ENCODE measurements at regions not wholly inside any gene's neighbourhood (a gene's known extent, or its start where the extent isn't known, plus 50 kb on each side); places are given as distances from the start of the nearest gene placed in this dataset.
A peak's percentile ranks its signal among the peaks of the same experiment; 100 is the strongest.

DNA sequence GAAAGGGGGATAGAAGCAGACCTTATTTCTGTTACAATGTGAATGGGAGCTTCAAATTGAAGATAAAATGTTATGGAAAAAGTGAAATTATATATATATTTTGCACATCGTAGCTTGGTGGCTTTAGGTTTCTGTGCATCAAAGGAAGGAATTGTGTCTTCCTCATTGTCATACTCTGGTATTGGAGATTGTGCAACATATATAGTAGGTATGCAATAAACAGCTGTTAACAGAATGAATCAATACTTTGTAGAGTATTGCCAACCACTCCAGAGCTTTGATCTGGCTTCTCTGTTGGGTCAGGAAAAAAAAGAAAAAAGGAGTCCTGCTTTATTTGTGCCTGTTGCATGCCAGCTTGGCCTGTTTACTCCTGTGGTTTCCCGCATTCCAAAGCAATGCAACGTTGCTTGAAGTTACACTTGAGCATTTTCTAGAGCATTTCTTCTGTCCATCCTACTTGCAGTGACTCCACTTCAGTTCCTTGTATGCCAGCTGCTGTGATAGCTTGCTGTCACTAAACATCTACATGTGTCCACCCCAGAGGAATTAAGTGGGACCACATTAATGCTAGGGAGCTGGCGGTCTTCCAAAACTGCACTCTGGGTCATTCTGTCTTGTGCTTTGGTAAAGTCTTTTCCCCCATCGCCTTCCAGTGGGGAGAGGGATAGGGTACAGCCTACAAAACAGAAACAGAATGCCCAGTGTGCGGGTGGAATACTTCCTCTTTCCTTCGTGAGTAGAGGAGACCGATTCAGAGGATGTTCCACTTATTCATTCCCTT lies 62.0 kb upstream of the MEF2C start:
- no peak for DNase-seq (ENCODE audit: low read depth)
- no peak overlapping the region for H3K4me3 ChIP-seq (ENCODE audit: low read depth, low read length)
- TF ChIP-seq, protein P1, sequence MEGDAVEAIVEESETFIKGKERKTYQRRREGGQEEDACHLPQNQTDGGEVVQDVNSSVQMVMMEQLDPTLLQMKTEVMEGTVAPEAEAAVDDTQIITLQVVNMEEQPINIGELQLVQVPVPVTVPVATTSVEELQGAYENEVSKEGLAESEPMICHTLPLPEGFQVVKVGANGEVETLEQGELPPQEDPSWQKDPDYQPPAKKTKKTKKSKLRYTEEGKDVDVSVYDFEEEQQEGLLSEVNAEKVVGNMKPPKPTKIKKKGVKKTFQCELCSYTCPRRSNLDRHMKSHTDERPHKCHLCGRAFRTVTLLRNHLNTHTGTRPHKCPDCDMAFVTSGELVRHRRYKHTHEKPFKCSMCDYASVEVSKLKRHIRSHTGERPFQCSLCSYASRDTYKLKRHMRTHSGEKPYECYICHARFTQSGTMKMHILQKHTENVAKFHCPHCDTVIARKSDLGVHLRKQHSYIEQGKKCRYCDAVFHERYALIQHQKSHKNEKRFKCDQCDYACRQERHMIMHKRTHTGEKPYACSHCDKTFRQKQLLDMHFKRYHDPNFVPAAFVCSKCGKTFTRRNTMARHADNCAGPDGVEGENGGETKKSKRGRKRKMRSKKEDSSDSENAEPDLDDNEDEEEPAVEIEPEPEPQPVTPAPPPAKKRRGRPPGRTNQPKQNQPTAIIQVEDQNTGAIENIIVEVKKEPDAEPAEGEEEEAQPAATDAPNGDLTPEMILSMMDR (IDR thresholded peaks at IDR 0.05; ENCODE audit: insufficient read depth, low read depth, low read length, missing control alignments), result no peak

DNA sequence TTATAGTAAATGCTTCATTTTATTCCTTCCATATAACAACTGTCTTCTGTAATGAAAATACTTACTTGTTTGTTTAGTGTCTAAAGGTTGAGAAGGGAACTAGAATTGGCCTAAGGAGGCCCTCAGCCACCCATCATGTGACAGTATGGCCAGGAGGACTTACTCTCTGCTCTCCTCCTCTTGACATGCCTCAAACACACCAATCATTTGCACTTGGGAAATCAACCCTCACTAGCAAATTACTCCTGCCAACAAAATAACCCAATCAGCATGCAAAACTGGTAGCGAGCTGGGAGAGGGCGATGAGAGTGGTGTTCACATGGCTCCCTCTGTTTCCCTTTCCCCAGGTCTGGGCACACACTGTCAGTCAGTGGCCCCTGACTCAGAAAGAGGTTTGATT lies 58.6 kb upstream of the MEF2C start:
- TF ChIP-seq, protein P1 (IDR thresholded peaks at IDR 0.05; ENCODE audit: insufficient read depth, low read depth, low read length, missing control alignments), result no peak
- H3K4me3 ChIP-seq (ENCODE audit: low read depth, low read length), result no peak overlapping the region
- DNase-seq (ENCODE audit: low read depth), result no peak

DNA sequence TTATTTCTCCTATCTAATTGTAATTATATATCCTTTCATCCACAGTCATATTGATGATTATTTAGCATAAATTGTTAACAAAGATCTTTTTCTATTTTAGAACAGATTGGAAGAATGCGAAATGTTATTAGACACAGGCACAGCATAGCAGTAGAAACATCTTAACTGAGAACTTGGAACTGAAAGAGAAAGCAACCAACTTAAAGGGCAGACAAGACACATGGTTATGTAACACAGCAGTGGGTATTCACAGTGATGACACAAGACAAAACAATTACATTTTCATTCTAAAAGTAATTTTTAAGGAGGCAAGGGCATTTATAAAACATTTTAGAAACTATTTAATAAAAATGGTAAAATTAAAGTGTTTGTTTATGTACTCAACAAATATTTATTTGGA lies 57.7 kb upstream of the MEF2C start:
- TF ChIP-seq, protein P1 (IDR thresholded peaks at IDR 0.05; ENCODE audit: insufficient read depth, low read depth, low read length, missing control alignments), result no peak
- DNase-seq (ENCODE audit: low read depth), result peak; percentile 47
- H3K4me3 ChIP-seq (ENCODE audit: low read depth, low read length), result no peak overlapping the region

DNA sequence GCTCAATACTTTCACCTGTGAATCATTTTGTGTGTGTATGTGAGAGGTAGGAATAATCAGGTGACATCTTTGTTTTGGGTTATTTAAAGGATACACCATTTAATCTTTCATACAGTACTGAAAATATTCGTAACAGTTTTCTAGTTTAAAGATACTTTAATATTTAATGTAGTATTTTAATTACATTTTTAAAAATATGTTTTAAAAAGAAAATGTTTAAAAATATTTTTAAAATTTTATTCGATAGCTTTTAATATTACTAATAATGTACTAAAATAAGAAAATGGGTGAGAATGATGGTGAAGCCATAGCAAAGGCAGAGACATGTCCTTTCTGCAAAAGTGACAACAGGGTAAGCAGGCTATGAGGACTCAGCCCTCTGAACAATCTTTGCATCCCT lies 56.3 kb upstream of the MEF2C start:
- DNase-seq (ENCODE audit: low read depth), result no peak
- TF ChIP-seq, protein P1 (IDR thresholded peaks at IDR 0.05; ENCODE audit: insufficient read depth, low read depth, low read length, missing control alignments), result no peak

DNA sequence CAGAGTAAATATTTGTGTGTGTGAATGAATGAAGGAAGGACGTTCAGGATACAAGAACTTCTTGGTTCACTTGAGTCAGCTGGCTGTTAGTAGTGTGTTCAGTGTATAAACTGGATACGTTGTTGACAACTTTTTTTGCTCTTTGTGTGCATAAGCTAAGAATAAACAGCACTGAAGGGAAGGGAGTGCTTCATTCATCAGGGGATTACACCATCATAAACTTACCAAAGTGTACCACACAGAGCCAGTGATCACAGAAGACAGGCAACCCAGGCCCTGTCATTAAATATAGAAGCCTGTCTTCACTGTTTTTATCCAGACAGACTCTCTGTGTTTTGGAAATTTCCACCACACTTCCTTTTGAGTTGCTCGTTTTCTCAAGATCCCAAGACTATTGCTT lies 55.5 kb upstream of the MEF2C start:
- no peak overlapping the region for H3K4me3 ChIP-seq (ENCODE audit: low read depth, low read length)
- TF ChIP-seq, protein P1 (IDR thresholded peaks at IDR 0.05; ENCODE audit: insufficient read depth, low read depth, low read length, missing control alignments), result no peak
- DNase-seq (ENCODE audit: low read depth), result no peak

More for the DNA sequence above, 56.3 kb upstream of the MEF2C start:
- H3K4me3 ChIP-seq (ENCODE audit: low read depth, low read length), result no peak overlapping the region

DNA sequence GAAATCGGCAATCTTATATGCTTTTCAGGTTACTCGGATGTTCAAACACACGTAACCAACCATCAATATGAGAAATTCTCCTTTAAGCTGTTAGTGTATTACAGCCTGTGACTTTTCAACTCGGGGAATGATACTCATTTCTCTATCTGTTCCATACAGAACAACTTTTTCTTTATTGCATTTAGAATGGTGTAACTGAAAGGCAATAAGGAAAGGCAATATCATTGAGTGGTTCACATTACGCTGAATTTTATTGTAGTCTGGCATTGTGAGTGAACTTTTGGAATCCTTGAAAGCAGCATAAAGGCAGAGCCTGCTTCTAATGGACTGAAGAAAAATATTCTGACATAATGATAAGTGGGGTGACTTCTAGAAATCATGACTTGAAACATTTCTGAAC lies 54.4 kb upstream of the MEF2C start:
- H3K4me3 ChIP-seq (ENCODE audit: low read depth, low read length), result no peak overlapping the region
- TF ChIP-seq, protein P1 (IDR thresholded peaks at IDR 0.05; ENCODE audit: insufficient read depth, low read depth, low read length, missing control alignments), result no peak
- DNase-seq (ENCODE audit: low read depth), result no peak

DNA sequence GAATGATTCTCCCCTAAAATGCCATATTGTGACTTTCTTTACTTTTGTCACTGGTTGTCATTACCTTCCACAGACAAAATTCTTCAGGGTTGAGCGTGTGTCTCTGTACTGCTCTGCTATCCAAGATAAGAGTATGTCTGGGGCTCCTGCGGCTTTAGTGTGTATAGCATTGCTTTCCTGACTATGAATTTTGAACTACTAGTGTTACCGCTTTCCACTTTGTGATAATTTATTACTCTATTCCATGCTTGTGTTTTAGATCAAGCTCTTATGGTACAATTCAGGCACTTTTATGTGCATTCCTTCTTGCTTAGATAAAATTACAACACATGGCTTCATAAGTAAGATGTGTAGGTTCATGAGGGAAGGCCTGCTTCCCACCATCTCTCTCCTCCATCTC lies 51.5 kb upstream of the MEF2C start:
- H3K4me3 ChIP-seq (ENCODE audit: low read depth, low read length), result no peak overlapping the region
- no peak for DNase-seq (ENCODE audit: low read depth)
- TF ChIP-seq, protein P1 (IDR thresholded peaks at IDR 0.05; ENCODE audit: insufficient read depth, low read depth, low read length, missing control alignments), result no peak

Measured in GM12865 (cell line).